ENCODE measurements at regions not wholly inside any gene's neighbourhood (a gene's known extent, or its start where the extent isn't known, plus 50 kb on each side); places are given as distances from the start of the nearest gene placed in this dataset.

GRCh38 chr2:206219957-206220356, 54.5 kb upstream of the ZDBF2 start:
- FAIRE-seq (no peak), DNase-seq (ENCODE audit: low read depth in 1 of 2, low spot score in 2 of 2) (no peak)
- no peak overlapping the region for H2BK12ac ChIP-seq (ENCODE audit: low read depth, low read length)
- H3K18ac ChIP-seq (ENCODE audit: extremely low read depth, low read length): no peak overlapping the region
- no peaks in the 10 kb centered on the region for H3K27me3 ChIP-seq (replicated peaks in 1 of 4; ENCODE audit: control insufficient read depth in 3 of 4, extremely low read depth in 1 of 4, insufficient read depth in 3 of 4, low read length in 3 of 4)
- H2BK120ac ChIP-seq (replicated peaks; ENCODE audit: low read depth, low read length): no peak overlapping the region
- H3K4me3 ChIP-seq (ENCODE audit: extremely low read depth in 1 of 4, insufficient read depth in 2 of 4, low read depth in 3 of 4, low read length in 4 of 4): no peak overlapping the region
- 81% methylated on average over 3 of the region's 3 CpGs; no CpG with 5 or more reads in 1 of the 2 experiments for WGBS, 2 experiments (ENCODE audit: extremely low coverage in 1 of 2, insufficient coverage in 1 of 2, insufficient read length in 1 of 2, insufficient replicate concordance in 2 of 2, low coverage in 1 of 2, low lambda C conversion rate in 2 of 2, missing lambda C conversion rate in 1 of 2)
- H4K8ac ChIP-seq (ENCODE audit: extremely low read depth, insufficient read depth, low read length): no peak overlapping the region
- no peaks in the 10 kb centered on the region for H3K36me3 ChIP-seq (ENCODE audit: control insufficient read depth in 2 of 4, insufficient read depth in 4 of 4, low read length in 3 of 4)
- H2AK5ac ChIP-seq (ENCODE audit: low read depth, low read length): no peak overlapping the region
- H2BK15ac ChIP-seq (ENCODE audit: low read length): no peak overlapping the region
- no peak overlapping the region for H3K9ac ChIP-seq (replicated peaks in 1 of 4; ENCODE audit: extremely low read depth in 1 of 4, low read depth in 3 of 4, low read length in 3 of 4)
- H3K27ac ChIP-seq (ENCODE audit: low read depth, low read length): no peak overlapping the region
- H2BK5ac ChIP-seq (ENCODE audit: low read depth, low read length): no peak overlapping the region
- no peak overlapping the region for H2AFZ ChIP-seq (ENCODE audit: low read length)
- no peak overlapping the region for H3K56ac ChIP-seq (replicated peaks; ENCODE audit: insufficient read length, low read depth, low read length)
- no peak overlapping the region for H2BK20ac ChIP-seq (ENCODE audit: low read length)
- H3K23me2 ChIP-seq (ENCODE audit: low read depth, low read length): no peaks in the 10 kb centered on the region
- H3K4me1 ChIP-seq (replicated peaks in 1 of 4; ENCODE audit: control insufficient read depth in 3 of 4, insufficient read depth in 4 of 4, low read length in 3 of 4): peaks cover 0 to 3% (median 2%) of the 10 kb centered on the region in 4 experiments; a peak in 3 of 7 replicates
- H3K9me3 ChIP-seq (ENCODE audit: insufficient read depth in 2 of 2, low read depth in 1 of 2, low read length in 1 of 2): peaks cover 0 to 2% of the 10 kb centered on the region in 2 experiments; a peak in 1 of 4 replicates
- no peak overlapping the region for H3K4me2 ChIP-seq (ENCODE audit: insufficient read depth in 1 of 2, low read depth in 2 of 2, low read length in 2 of 2)
- POLR2A ChIA-PET (ENCODE audit: partially characterized antibody): interaction anchor here (0.9 to 1.3 kb wide), 2 partner anchors 7 to 59 kb away, joined by 3 to 4 read pairs; partner anchors contain the start of gene EEF1B2
- H3K14ac ChIP-seq (ENCODE audit: insufficient read length): no peak overlapping the region
- H4K20me1 ChIP-seq (replicated peaks in 1 of 2; ENCODE audit: control insufficient read depth in 1 of 2, insufficient read depth in 2 of 2, low read length in 2 of 2): no peaks in the 10 kb centered on the region
- H4K91ac ChIP-seq (replicated peaks; ENCODE audit: insufficient read length, low read length): no peak overlapping the region
- H3K4ac ChIP-seq (replicated peaks; ENCODE audit: insufficient read length, low read depth, low read length): no peak overlapping the region
- H4K5ac ChIP-seq (ENCODE audit: insufficient read length, low read depth, low read length): no peak overlapping the region
- no peak overlapping the region for H3K23ac ChIP-seq (ENCODE audit: insufficient read length)
- CTCF ChIA-PET (ENCODE audit: partially characterized antibody): interaction anchor here (0.7 to 1.4 kb wide), 3 partner anchors 14 to 56 kb away, joined by 3 to 4 read pairs (median 4); no protein-coding TSS in a partner anchor
- no peaks in the 10 kb centered on the region for H3K79me1 ChIP-seq (ENCODE audit: low read depth, low read length)
- no peaks in the 10 kb centered on the region for H3K79me2 ChIP-seq (ENCODE audit: control insufficient read depth in 1 of 2, insufficient read depth in 2 of 2, low read length in 2 of 2)
- TF ChIP-seq POU5F1 (IDR thresholded peaks at IDR 0.05; ENCODE audit: low read depth, low read length) (no peak), POLR2A (IDR thresholded peaks at IDR 0.05; ENCODE audit: control extremely low read depth in 1 of 2, low read depth in 2 of 2, low read length in 2 of 2) (no peak), JUN (IDR thresholded peaks at IDR 0.05; ENCODE audit: low read depth, low read length) (no peak), CHD1 (IDR thresholded peaks at IDR 0.05; ENCODE audit: low read depth, low read length) (no peak), TAF7 (optimal IDR thresholded peaks at IDR 0.05; ENCODE audit: borderline replicate concordance, low read depth, low read length) (no peak), ASH2L (IDR thresholded peaks at IDR 0.05; ENCODE audit: low read length) (no peak), TCF12 (IDR thresholded peaks at IDR 0.05; ENCODE audit: low read depth, low read length) (no peak), BCL11A (IDR thresholded peaks at IDR 0.05; ENCODE audit: low read depth in 2 of 2, low read length in 2 of 2) (no peak), HDAC2 (IDR thresholded peaks at IDR 0.05; ENCODE audit: borderline replicate concordance in 1 of 2, low read depth in 2 of 2, low read length in 2 of 2) (no peak), RFX5 (IDR thresholded peaks at IDR 0.05; ENCODE audit: borderline replicate concordance, low read depth, low read length) (no peak), KDM4A (IDR thresholded peaks at IDR 0.05; ENCODE audit: low read depth, low read length, severe bottlenecking) (no peak), JUND (IDR thresholded peaks at IDR 0.05; ENCODE audit: low read length) (no peak), EP300 (IDR thresholded peaks at IDR 0.05; ENCODE audit: borderline replicate concordance in 1 of 2, low read depth in 2 of 2, low read length in 2 of 2) (no peak), RAD21 (IDR thresholded peaks at IDR 0.05 in 1 of 2, conservative IDR thresholded peaks at IDR 0.05 in 1 of 2; ENCODE audit: low read depth in 2 of 2, low read length in 2 of 2) (no peak), BRCA1 (IDR thresholded peaks at IDR 0.05; ENCODE audit: low read depth, low read length) (no peak)
